Activated CD4-positive, alpha-beta T cell treated with anti-CD3 and anti-CD28 coated beads, Interleukin-2, amount 50 U/mL, for 16 hours (primary cell): ENCODE measurements at regions not wholly inside any gene's neighbourhood (a gene's known extent, or its start where the extent isn't known, plus 50 kb on each side); places are given as distances from the start of the nearest gene placed in this dataset.
"Not testable (repeated sequence)": the region's sequence is repeated elsewhere in the genome, so short reads cannot be mapped to it uniquely, and the experiment has no call there.

Experiments
- DNase-seq: peaks from one replicate; pipeline ENCODE4 v3.0.0-alpha.2; 2020

DNA sequence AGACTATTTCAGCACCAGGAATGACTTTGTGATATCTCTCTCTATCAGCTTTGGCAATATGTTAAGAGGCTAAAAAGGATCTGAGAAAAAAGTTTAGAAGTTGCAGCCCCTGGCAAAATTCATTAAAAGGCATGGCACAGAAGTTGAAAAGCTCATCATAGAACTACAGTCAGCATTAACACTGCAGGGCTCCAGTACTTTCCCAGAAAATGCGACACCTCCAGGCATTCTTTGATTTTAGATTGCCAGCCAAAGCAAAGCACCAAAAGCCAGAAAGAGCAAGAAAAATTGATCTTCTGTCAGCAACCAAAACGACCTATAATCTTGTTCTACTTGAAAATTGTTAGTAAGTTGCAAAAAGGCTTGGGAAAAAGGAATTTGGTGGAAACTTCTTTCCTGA, 713.5 kb downstream of the FSCB start:
- no peak for DNase-seq

DNA sequence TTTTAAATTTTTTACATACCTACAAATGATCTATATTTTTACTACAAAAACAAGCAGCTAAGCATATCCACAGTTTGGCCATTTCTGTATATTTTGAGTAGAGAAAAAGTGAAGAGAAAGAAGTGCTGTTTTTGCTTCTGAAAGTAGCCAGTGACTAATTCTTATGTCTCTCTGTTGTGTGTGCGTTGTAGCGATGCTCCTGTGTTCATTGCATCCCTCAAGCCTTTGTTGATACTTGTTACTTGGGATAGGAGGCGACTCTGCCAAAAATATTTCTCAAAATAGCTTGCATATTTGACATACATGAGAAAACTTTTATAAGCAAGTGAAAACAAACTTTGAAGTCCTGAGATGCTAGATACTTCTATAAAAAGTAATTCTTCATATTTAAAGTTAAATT, 714.1 kb downstream of the FSCB start:
- DNase-seq, result no peak

GRCh38 chr14:43790681-43791080, 716.4 kb downstream of the FSCB start:
- no peak for DNase-seq

GRCh38 chr14:43789458-43789857, 717.6 kb downstream of the FSCB start:
- DNase-seq, result no peak

DNA sequence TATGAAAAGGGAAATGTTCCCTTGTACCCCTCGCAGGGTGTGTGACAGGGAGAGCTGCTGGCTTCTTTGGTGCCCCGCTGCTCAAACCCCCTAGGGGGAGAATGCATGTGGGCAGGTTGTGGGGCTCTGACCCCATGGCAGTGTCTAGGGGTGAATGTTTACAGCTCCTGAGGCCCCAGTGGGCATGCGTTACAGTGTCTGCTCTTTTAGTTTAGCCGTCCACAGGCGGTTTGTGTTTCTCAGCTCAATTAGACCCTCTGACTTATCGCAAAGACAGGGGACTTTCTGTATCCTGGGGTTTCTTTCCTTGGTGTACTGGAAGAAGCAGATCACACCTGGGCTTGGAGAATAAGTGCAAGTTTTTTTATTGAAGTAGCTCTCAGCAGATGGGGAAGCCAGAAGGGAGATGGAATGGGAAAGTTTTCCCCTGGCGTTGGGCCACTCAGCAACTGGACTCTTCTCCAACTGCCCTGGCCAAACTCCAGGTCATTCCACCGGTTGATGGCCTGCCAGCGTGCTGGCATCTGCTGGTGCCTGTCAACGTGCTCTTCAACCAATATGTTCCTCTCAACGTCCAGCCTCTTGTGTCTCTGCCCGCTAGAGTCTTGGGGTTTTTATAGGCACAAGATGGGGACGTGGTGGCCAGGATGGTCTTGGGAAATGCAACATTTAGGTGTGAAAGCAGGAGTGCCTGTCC, 720.9 kb downstream of the FSCB start:
- DNase-seq, result no peak

GRCh38 chr14:43784432-43784831, 722.7 kb downstream of the FSCB start:
- not testable (repeated sequence) for DNase-seq

- DNase-seq, result no peak
These were observed 728.0 kb downstream of the FSCB start for GRCh38 chr14:43778937-43779639.

DNA sequence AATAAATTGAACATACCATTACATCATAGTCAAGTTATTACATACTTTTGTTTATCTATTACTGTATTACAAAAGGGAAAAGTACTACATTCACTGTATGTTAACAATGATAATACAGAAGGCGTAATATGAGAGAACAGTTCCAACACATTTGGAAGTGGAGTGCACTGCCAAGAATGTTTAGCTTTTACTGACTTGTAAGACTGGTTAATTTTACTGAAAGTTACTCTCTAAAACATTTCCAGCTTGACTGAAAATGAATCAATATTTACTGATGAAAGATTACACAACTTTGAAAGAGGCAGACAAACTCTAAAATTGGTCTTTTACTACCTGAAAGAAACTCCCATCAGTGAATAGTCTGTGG, 728.5 kb downstream of the FSCB start:
- no peak for DNase-seq

DNA sequence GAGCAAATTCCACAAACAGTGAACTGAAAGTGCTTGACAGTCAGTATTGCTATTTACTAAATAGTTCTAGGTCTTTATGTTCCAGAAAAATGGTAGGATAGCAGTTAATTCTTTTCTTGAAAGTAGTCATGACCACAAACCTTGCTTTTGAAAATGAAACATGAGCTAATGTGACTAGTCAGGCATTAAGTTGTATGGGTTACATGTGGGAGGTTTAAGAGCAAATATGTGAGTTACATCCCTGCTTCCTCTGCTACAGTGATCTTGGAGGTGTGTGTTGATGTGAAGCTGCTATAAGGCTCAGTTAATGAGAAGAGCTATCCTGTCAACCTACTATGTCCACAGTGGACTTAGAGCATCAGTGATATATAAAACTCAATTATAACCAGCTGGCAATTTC, 741.6 kb downstream of the FSCB start:
- no peak for DNase-seq

- DNase-seq, result no peak
These were observed 742.6 kb downstream of the FSCB start for GRCh38 chr14:43764433-43764832.

DNA sequence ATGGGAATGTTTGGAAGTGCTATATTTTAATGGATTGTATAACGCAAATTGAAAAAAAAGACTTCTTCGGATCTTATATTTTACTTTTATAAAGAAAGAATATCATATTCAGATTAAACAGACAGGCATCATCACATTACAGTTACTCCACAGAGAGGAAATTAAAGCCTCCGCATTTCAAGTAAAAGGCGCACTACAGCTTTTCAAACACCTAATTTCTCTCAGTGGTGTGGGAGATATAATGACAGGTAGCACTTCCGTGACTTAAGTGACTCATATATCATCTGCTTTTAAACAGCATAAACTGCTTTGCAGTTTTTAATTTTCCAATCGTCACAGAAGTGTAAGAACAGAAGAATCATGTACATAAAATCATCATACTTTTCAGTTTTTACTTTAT, 751.4 kb downstream of the FSCB start:
- DNase-seq, result no peak

DNA sequence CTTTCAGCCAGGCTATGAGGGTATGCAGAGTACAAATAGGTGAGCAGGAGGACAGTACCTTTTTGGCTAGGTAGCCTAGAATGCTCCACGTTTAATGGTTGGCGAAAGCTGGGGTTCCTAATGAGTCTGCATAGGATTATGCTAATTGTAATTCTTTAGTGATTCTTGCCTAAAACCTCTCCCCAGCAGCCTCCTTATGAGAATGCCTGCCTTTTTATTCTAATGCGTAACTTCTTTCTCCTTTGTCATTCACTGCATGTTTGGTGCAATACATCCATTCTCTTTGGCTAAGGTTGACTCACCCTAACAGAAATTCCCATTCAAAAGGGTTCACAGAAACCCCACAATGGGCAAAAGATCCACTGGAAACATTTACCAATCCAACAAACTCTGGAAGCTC, 752.2 kb downstream of the FSCB start:
- no peak for DNase-seq

DNA sequence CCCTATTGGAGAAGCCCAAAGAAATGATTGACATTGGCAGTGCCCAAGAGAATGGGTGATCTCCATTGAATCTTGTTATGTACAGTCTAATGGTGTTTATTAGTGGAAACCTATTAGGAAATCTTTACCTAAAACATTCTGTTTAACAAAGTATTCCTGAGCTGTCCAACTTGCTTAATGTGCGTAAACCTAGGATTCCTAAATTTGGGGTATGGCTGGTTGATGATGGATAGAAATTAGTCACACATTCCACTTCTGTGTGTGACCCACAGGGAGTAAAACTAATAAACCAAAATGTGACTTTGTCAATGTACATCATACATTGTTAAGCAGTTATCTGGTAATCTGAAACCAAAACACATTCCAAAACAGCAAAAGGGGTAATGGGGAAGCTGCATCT, 761.3 kb downstream of the FSCB start:
- DNase-seq, result no peak

GRCh38 chr14:43735932-43736331, 771.2 kb downstream of the FSCB start:
- DNase-seq, result no peak

DNA sequence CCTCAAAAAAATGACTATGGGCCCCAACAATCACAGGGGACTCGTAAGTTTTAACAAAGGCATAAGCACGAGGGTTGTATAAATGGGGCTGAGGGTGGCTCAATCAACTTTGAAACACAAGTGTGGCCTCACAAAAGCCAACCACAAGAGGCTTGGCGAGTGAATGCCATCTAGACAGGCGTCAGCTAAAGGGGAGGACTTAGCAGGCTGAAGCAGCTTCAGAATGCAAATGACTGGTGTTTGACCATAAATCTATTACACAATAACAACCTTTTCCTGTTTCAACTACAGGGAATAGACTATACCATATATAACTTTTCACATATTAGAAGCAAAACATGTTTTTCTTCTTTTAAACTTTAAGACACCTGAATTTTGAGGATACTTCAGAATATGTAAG, 777.9 kb downstream of the FSCB start:
- DNase-seq, result no peak

DNA sequence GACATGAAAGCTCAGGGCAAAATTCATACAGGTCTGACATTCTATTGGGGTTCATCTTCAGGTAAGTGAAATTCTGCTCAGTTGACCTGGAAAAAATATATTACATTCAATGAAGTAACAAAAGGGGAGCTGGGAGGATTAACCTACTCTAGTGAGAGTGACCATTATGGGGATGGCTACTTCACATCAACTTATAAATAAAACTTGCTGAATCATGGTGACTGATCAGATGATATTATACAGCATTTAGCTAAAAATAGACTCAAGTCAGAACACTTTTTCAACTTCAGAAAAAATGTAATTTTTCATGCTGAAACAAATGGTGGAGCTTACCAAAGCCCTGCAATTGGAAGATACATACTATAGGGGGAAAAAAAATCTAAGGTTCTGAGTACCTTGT, 800.2 kb downstream of the FSCB start:
- no peak for DNase-seq

DNA sequence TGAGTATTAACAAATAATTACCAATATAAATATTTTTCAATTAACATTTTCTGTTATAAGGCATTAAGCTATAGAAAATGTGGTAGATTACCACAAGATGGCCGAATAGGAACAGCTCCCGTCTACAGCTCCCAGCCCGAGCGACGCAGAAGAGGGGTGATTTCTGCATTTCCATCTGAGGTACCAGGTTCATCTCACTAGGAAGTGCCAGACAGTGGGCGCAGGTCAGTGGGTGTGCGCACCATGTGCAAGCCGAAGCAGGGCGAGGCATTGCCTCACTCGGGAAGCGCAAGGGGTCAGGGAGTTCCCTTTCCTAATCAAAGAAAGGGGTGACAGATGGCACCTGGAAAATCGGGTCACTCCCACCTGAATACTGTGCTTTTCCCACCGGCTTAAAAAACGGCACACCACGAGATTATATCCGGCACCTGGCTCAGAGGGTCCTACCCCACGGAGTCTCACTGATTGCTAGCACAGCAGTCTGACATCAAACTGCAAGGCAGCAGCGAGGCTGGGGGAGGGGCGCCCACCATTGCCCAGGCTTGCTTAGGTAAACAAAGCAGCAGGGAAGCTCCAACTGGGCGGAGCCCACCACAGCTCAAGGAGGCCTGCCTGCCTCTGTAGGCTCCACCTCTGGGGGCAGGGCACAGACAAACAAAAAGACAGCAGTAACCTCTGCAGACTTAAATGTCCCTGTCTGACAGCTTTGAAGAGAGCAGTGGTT, 808.4 kb downstream of the FSCB start:
- not testable (repeated sequence) for DNase-seq

- DNase-seq, result no peak
These were observed 810.1 kb downstream of the FSCB start for GRCh38 chr14:43697003-43697402.

DNA sequence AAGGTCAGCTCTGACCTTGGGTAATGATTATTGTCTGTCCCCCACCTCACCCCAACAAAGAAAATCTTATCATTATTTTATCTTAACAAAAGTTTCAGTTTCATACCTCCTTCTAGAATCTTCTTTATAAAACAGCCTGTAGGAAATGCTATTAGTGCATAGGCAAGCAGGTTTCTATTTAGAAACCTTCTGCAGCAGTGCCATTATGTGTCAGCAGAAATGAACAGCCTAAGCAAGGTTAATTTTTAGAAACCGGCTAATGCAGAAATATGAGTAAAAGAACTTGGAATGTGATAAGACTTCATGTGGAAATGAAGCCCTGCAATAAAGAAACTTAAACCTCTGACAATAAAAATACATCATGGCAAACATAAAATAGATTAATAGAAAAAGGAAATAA, 814.4 kb downstream of the FSCB start:
- no peak for DNase-seq

GRCh38 chr14:43687921-43688320, 819.2 kb downstream of the FSCB start:
- no peak for DNase-seq

- no peak for DNase-seq
These were observed 829.5 kb downstream of the FSCB start for GRCh38 chr14:43677581-43677980.

DNA sequence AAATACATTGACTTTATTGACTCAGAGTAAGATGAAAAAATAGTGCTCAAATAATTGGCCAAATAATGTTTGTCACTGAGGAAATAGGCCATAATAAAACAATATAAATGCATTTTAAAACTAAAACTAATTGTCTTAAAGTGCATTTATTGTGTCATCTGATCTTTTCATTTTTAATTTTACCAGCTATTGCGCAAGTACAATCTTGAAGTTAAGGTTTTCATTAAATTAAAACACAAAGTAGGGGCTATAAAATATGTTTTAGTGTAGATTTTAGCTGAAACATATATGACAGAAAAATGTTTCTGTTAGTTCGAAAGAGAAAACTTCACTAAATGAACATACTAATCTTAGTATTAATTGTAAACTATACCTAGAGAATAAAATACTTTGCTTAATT, 832.8 kb downstream of the FSCB start:
- DNase-seq, result no peak

DNA sequence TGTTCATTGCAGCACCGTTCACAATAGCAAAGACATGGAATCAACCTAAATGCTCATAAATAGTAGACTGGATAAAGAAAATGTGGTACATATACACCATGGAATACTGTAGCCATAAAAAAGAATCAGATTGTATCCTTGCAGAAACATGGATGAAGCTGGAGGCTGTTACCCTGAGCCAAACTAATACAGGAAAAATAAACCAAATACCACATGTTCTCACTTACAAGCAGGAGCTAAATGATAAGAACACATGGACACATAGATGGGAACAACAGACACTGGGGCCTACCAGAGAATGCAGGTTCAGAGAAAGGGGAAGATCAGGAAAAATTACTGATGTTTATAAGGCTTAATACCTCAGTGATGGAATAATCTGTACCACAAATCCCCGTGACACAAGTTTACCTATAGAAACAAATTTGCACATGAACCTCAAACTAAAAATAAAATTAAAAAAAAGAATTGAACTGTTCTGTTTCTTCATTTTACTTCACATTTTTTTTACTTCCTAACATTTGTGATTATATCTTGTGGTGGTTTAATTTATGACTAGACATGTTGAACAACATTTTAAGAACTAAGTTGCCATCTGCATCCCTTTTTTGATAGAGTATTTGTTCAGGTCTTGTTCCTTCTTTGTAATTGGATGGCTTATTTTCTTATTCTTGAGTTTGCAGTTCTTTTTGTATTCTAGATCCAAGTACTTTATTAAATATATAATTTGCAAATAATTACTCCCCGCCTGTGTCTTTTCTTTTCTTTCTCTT, 835.2 kb downstream of the FSCB start:
- no peak for DNase-seq

- no peak for DNase-seq
These were observed 837.7 kb downstream of the FSCB start for GRCh38 chr14:43669355-43669754.
